ENCODE measurements at regions not wholly inside any gene's neighbourhood (a gene's known extent, or its start where the extent isn't known, plus 50 kb on each side); places are given as distances from the start of the nearest gene placed in this dataset.

DNA sequence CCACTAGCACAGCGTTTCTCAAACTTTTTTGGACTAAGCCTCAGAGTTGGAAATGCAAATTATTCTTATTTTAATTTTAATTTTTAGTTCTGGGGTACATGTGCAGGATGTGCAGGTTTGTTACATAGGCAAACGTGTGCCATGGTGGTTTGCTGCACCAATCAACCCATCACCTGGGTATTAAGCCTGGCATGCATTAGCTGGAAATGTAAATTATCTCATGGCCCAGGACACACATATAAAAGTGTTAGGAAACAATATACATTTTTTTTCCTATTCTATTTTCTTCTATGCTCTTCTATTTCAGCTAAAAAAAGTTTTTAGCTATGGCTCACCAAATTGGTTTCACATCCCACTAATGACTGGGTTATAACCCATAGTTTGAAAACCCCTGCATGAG lies 73.3 kb upstream of the LRIG1 start:
- POLR2A ChIA-PET, result no interaction called here
- no peaks in the 10 kb centered on the region for H3K9me3 ChIP-seq (ENCODE audit: control insufficient read depth, insufficient read depth, low read length)
- no peak overlapping the region for H3K4me3 ChIP-seq (ENCODE audit: low read depth, low read length)
- H3K27ac ChIP-seq (ENCODE audit: low read depth, low read length), result no peak overlapping the region
- no peaks in the 10 kb centered on the region for H3K27me3 ChIP-seq (ENCODE audit: control insufficient read depth, insufficient read depth, low read length)
- no peak for TF ChIP-seq CTCF (IDR thresholded peaks at IDR 0.05; ENCODE audit: low read depth, low read length)
- no peak for DNase-seq (ENCODE audit: low read depth, low spot score)
- CTCF ChIA-PET, result no interaction called here

- no peak for DNase-seq (ENCODE audit: low read depth, low spot score)
- Histone ChIP-seq H3K4me3 (ENCODE audit: low read depth, low read length) (no peak overlapping the region), H3K27me3 (ENCODE audit: control insufficient read depth, insufficient read depth, low read length) (no peaks in the 10 kb centered on the region), H3K9me3 (ENCODE audit: control insufficient read depth, insufficient read depth, low read length) (peaks cover 1% of the 10 kb centered on the region; the same call in 1 of the 2 replicates), H3K27ac (ENCODE audit: low read depth, low read length) (no peak overlapping the region)
- no peak for TF ChIP-seq CTCF (IDR thresholded peaks at IDR 0.05; ENCODE audit: low read depth, low read length)
- ChIA-PET POLR2A (no interaction called here), CTCF (no interaction called here)
Measured at GRCh38 chr3:66577426-66578203, 76.8 kb upstream of the LRIG1 start.

GRCh38 chr3:66581256-66581655 lies 80.4 kb upstream of the LRIG1 start:
- Histone ChIP-seq H3K27ac (ENCODE audit: low read depth, low read length) (no peak overlapping the region), H3K9me3 (ENCODE audit: control insufficient read depth, insufficient read depth, low read length) (peaks cover 5% of the 10 kb centered on the region; the same call in 1 of the 2 replicates), H3K4me3 (ENCODE audit: low read depth, low read length) (no peak overlapping the region), H3K27me3 (ENCODE audit: control insufficient read depth, insufficient read depth, low read length) (no peaks in the 10 kb centered on the region)
- no peak for TF ChIP-seq CTCF (IDR thresholded peaks at IDR 0.05; ENCODE audit: low read depth, low read length)
- POLR2A ChIA-PET, result no interaction called here
- DNase-seq (ENCODE audit: low read depth, low spot score), result no peak
- CTCF ChIA-PET, result no interaction called here

- Histone ChIP-seq H3K27me3 (ENCODE audit: control insufficient read depth, insufficient read depth, low read length) (no peaks in the 10 kb centered on the region), H3K9me3 (ENCODE audit: control insufficient read depth, insufficient read depth, low read length) (peaks cover 5% of the 10 kb centered on the region; the same call in 1 of the 2 replicates), H3K4me3 (ENCODE audit: low read depth, low read length) (no peak overlapping the region), H3K27ac (ENCODE audit: low read depth, low read length) (no peak overlapping the region)
- POLR2A ChIA-PET, result no interaction called here
- DNase-seq (ENCODE audit: low read depth, low spot score), result no peak
- no peak for TF ChIP-seq CTCF (IDR thresholded peaks at IDR 0.05; ENCODE audit: low read depth, low read length)
- CTCF ChIA-PET, result interaction anchor here (1.1 to 1.2 kb wide), 2 partner anchors 175 to 176 kb away, joined by 3 read pairs; no protein-coding TSS in a partner anchor
Measured at GRCh38 chr3:66582721-66583423, 82.0 kb upstream of the LRIG1 start.

DNA sequence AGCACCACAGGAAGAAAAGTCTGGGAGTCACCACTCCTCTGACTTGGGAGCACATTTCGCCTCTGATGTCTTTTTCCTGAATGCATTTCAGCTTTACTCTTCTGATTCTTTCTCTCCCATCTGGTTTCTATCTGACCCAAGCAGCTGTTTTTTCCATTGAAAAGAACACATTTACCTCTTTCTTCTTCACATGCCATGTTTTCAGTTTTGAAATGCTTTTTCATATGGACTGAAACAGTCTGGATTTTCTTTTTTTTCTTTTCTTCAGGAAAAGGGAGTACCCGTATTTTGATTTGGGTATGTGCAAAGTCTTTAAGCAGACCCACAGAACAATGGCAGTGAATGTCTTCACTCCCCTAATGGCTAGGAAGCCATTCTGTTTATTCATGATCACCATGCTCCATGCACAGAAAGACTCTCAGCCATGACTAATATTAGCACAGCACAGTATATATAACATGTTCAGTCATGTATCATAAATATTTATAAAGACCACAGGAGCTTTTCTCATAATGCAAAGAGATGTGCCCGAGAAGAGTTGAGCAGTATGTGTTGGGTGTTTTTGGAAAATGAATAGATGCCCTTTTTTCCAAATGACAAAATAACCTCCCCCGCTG lies 82.7 kb upstream of the LRIG1 start:
- H3K4me3 ChIP-seq (ENCODE audit: low read depth, low read length), result no peak overlapping the region
- no peak for TF ChIP-seq CTCF (IDR thresholded peaks at IDR 0.05; ENCODE audit: low read depth, low read length)
- POLR2A ChIA-PET, result no interaction called here
- H3K27ac ChIP-seq (ENCODE audit: low read depth, low read length), result no peak overlapping the region
- no peaks in the 10 kb centered on the region for H3K27me3 ChIP-seq (ENCODE audit: control insufficient read depth, insufficient read depth, low read length)
- CTCF ChIA-PET, result interaction anchor here (1.2 kb wide), 1 partner anchor 176 kb away, joined by 3 read pairs; no protein-coding TSS in a partner anchor
- peaks cover 5% of the 10 kb centered on the region; the same call in 1 of the 2 replicates for H3K9me3 ChIP-seq (ENCODE audit: control insufficient read depth, insufficient read depth, low read length)
- DNase-seq (ENCODE audit: low read depth, low spot score), result no peak
